Eye (tissue), 1 donor: ENCODE measurements at regions not wholly inside any gene's neighbourhood (a gene's known extent, or its start where the extent isn't known, plus 50 kb on each side); places are given as distances from the start of the nearest gene placed in this dataset.
A peak's percentile ranks its signal among the peaks of the same experiment; 100 is the strongest.
"Not testable (repeated sequence)": the region's sequence is repeated elsewhere in the genome, so short reads cannot be mapped to it uniquely, and the experiment has no call there.

Experiments
- DNase-seq: peaks from one replicate; pipeline ENCODE4 v3.0.0-alpha.2; 2015

GRCh38 chr3:153952091-153952490 is 169.1 kb upstream of the ARHGEF26 start:
- no peak for DNase-seq

GRCh38 chr3:153956613-153957012 is 164.6 kb upstream of the ARHGEF26 start:
- DNase-seq, result no peak

- no peak for DNase-seq
Measured at GRCh38 chr3:153957421-153957820, 163.8 kb upstream of the ARHGEF26 start.

- DNase-seq, result peak; percentile 76
Measured at GRCh38 chr3:153958635-153959595, 162.3 kb upstream of the ARHGEF26 start.

- DNase-seq, result no peak
Measured at GRCh38 chr3:153960458-153961074, 160.6 kb upstream of the ARHGEF26 start.

GRCh38 chr3:153961494-153961893 is 159.7 kb upstream of the ARHGEF26 start:
- DNase-seq, result no peak

- DNase-seq, result no peak
Measured at GRCh38 chr3:153963012-153963411, 158.2 kb upstream of the ARHGEF26 start.

GRCh38 chr3:153967260-153967659 is 153.9 kb upstream of the ARHGEF26 start:
- DNase-seq, result no peak

- no peak for DNase-seq
Measured at GRCh38 chr3:153970047-153970446, 151.1 kb upstream of the ARHGEF26 start.

- peak; percentile 45 for DNase-seq
Measured at GRCh38 chr3:153970741-153971347, 150.3 kb upstream of the ARHGEF26 start.

GRCh38 chr3:153972862-153973261 is 148.3 kb upstream of the ARHGEF26 start:
- no peak for DNase-seq

GRCh38 chr3:153973722-153974265 is 147.4 kb upstream of the ARHGEF26 start:
- DNase-seq, result no peak

- DNase-seq, result no peak
Measured at GRCh38 chr3:153974614-153975013, 146.6 kb upstream of the ARHGEF26 start.

GRCh38 chr3:153976891-153977554 is 144.2 kb upstream of the ARHGEF26 start:
- DNase-seq, result peak; percentile 48

- DNase-seq, result no peak
Measured at GRCh38 chr3:153978006-153978405, 143.2 kb upstream of the ARHGEF26 start.

- DNase-seq, result no peak
Measured at GRCh38 chr3:153979418-153980251, 141.6 kb upstream of the ARHGEF26 start.

- DNase-seq, result no peak
Measured at GRCh38 chr3:153980252-153980590, 141.0 kb upstream of the ARHGEF26 start.

- not testable (repeated sequence) for DNase-seq
Measured at GRCh38 chr3:153997364-153997763, 123.8 kb upstream of the ARHGEF26 start.

GRCh38 chr3:154003649-154004048 is 117.5 kb upstream of the ARHGEF26 start:
- DNase-seq, result no peak

GRCh38 chr3:154011036-154011435 is 110.2 kb upstream of the ARHGEF26 start:
- no peak for DNase-seq

GRCh38 chr3:154013736-154014135 is 107.5 kb upstream of the ARHGEF26 start:
- no peak for DNase-seq

GRCh38 chr3:154015307-154015706 is 105.9 kb upstream of the ARHGEF26 start:
- DNase-seq, result no peak
